Mesendoderm (in vitro differentiated cells): ENCODE measurements at regions not wholly inside any gene's neighbourhood (a gene's known extent, or its start where the extent isn't known, plus 50 kb on each side); places are given as distances from the start of the nearest gene placed in this dataset.

Source experiments
- DNase-seq: peaks from one replicate; pipeline ENCODE4 v3.0.0; 2013
- H2AK5ac ChIP-seq: 2 replicates; pipeline ENCODE4 v1.6.1; 2013; ENCODE audit warnings: low read length, inconsistent platforms
- H2BK120ac ChIP-seq: 2 replicates; pipeline ENCODE4 v1.6.1; 2013; ENCODE audit warnings: low read depth, mild to moderate bottlenecking, low read length, moderate library complexity, mixed read lengths
- H2BK15ac ChIP-seq: replicated peaks from 2 replicates; pipeline ENCODE4 v1.6.1; 2013; ENCODE audit warnings: low read depth, mild to moderate bottlenecking, moderate library complexity
- H2BK5ac ChIP-seq: 2 replicates; pipeline ENCODE4 v1.6.1; 2013; ENCODE audit warnings: low read length, inconsistent platforms
- H3K18ac ChIP-seq: 2 replicates; pipeline ENCODE4 v1.6.1; 2013; ENCODE audit warnings: mild to moderate bottlenecking, low read length, mixed read lengths
- H3K23ac ChIP-seq: one replicate; pipeline ENCODE4 v1.6.1; 2013; ENCODE audit warnings: low read length
- H3K27ac ChIP-seq: 2 replicates; pipeline ENCODE4 v1.5.1; 2013; ENCODE audit warnings: low read depth, mild to moderate bottlenecking, inconsistent platforms, low read length, moderate library complexity
- H3K27me3 ChIP-seq: 2 replicates; pipeline ENCODE4 v1.6.1; 2013; ENCODE audit warnings: low read length, control low read depth, mild to moderate bottlenecking, inconsistent platforms; ENCODE audit not compliant: insufficient read depth, poor library complexity
- H3K36me3 ChIP-seq: 2 replicates; pipeline ENCODE4 v1.6.1; 2013; ENCODE audit warnings: low read length, inconsistent platforms; ENCODE audit not compliant: control insufficient read depth, insufficient read depth
- H3K4ac ChIP-seq: one replicate; pipeline ENCODE4 v1.6.1; 2013; ENCODE audit warnings: low read depth, mild to moderate bottlenecking, low read length, moderate library complexity
- H3K4me1 ChIP-seq: 2 replicates; pipeline ENCODE4 v1.6.1; 2013; ENCODE audit warnings: low read depth, low read length, inconsistent platforms; ENCODE audit not compliant: control insufficient read depth
- H3K4me2 ChIP-seq: 2 replicates; pipeline ENCODE4 v1.6.1; 2013; ENCODE audit warnings: low read length
- H3K4me3 ChIP-seq: 2 replicates; pipeline ENCODE4 v1.5.1; 2013; ENCODE audit warnings: mild to moderate bottlenecking, low read length
- H3K56ac ChIP-seq: one replicate; pipeline ENCODE4 v1.6.1; 2013; ENCODE audit warnings: low read length
- H3K79me1 ChIP-seq: 2 replicates; pipeline ENCODE4 v1.6.1; 2013; ENCODE audit warnings: low read length, inconsistent platforms
- H3K79me2 ChIP-seq: 2 replicates; pipeline ENCODE4 v1.6.1; 2013; ENCODE audit warnings: mild to moderate bottlenecking, low read length; ENCODE audit not compliant: control insufficient read depth, insufficient read depth
- H3K9ac ChIP-seq: 2 replicates; pipeline ENCODE4 v1.6.1; 2013; ENCODE audit warnings: low read length, inconsistent platforms
- H4K5ac ChIP-seq: one replicate; pipeline ENCODE4 v1.6.1; 2013; ENCODE audit warnings: low read length
- H4K8ac ChIP-seq: one replicate; pipeline ENCODE4 v1.6.1; 2013; ENCODE audit warnings: low read depth, mild to moderate bottlenecking, control low read depth, low read length, moderate library complexity
- WGBS: extraction: QIAGEN DNeasy Blood & Tissue Kit; methylation state at CpG from one replicate; pipeline ENCODE4 v1.1.7; 2013; ENCODE audit warnings: low lambda C conversion rate, missing lambda C conversion rate; ENCODE audit not compliant: insufficient coverage; ENCODE audit errors: extremely low coverage; 5-methylcytosine and 5-hydroxymethylcytosine counted together

GRCh38 chr4:126610933-126611332 is 1021.8 kb upstream of the INTU start:
- Histone ChIP-seq H2BK15ac (no peak overlapping the region), H3K4me3 (no peak overlapping the region), H3K4me2 (no peak overlapping the region), H3K56ac (no peak overlapping the region), H2AK5ac (no peak overlapping the region), H4K5ac (no peak overlapping the region), H3K27me3 (no peaks in the 10 kb centered on the region), H3K79me1 (no peaks in the 10 kb centered on the region), H3K27ac (no peak overlapping the region), H3K4me1 (no peaks in the 10 kb centered on the region), H3K4ac (no peak overlapping the region), H3K36me3 (no peaks in the 10 kb centered on the region), H3K23ac (no peak overlapping the region), H2BK5ac (no peak overlapping the region), H3K79me2 (no peaks in the 10 kb centered on the region), H3K9ac (no peak overlapping the region), H3K18ac (no peak overlapping the region), H4K8ac (no peak overlapping the region), H2BK120ac (no peak overlapping the region)
- no CpG with 5 or more reads among the region's 1 CpG for WGBS
- DNase-seq, result no peak

GRCh38 chr4:126611900-126612299 is 1020.9 kb upstream of the INTU start:
- Histone ChIP-seq H4K8ac (no peak overlapping the region), H2BK15ac (no peak overlapping the region), H3K23ac (no peak overlapping the region), H2BK120ac (no peak overlapping the region), H3K4me1 (no peaks in the 10 kb centered on the region), H3K79me2 (no peaks in the 10 kb centered on the region), H4K5ac (no peak overlapping the region), H3K36me3 (no peaks in the 10 kb centered on the region), H3K4me2 (no peak overlapping the region), H2AK5ac (no peak overlapping the region), H3K9ac (no peak overlapping the region), H3K18ac (no peak overlapping the region), H3K56ac (no peak overlapping the region), H3K79me1 (no peaks in the 10 kb centered on the region), H2BK5ac (no peak overlapping the region), H3K4ac (no peak overlapping the region), H3K27me3 (no peaks in the 10 kb centered on the region), H3K4me3 (no peak overlapping the region), H3K27ac (no peak overlapping the region)
- DNase-seq, result no peak
- WGBS, result no CpG with 5 or more reads among the region's 4 CpGs

GRCh38 chr4:126614356-126614855 is 1018.4 kb upstream of the INTU start:
- Histone ChIP-seq H3K79me1 (no peaks in the 10 kb centered on the region), H4K8ac (no peak overlapping the region), H4K5ac (no peak overlapping the region), H3K56ac (no peak overlapping the region), H3K27me3 (no peaks in the 10 kb centered on the region), H3K4me3 (no peak overlapping the region), H3K4ac (no peak overlapping the region), H3K27ac (no peak overlapping the region), H2AK5ac (no peak overlapping the region), H3K36me3 (no peaks in the 10 kb centered on the region), H3K4me1 (no peaks in the 10 kb centered on the region), H3K9ac (no peak overlapping the region), H3K23ac (no peak overlapping the region), H3K18ac (no peak overlapping the region), H2BK15ac (no peak overlapping the region), H2BK5ac (no peak overlapping the region), H2BK120ac (no peak overlapping the region), H3K4me2 (no peak overlapping the region), H3K79me2 (no peaks in the 10 kb centered on the region)
- DNase-seq, result no peak
- no CpG with 5 or more reads among the region's 8 CpGs for WGBS

GRCh38 chr4:126616795-126617194 is 1016.0 kb upstream of the INTU start:
- Histone ChIP-seq H2BK120ac (no peak overlapping the region), H3K4me1 (no peaks in the 10 kb centered on the region), H3K9ac (no peak overlapping the region), H4K8ac (no peak overlapping the region), H2AK5ac (no peak overlapping the region), H3K27ac (no peak overlapping the region), H3K79me2 (no peaks in the 10 kb centered on the region), H3K79me1 (no peaks in the 10 kb centered on the region), H3K56ac (no peak overlapping the region), H3K4me3 (no peak overlapping the region), H3K27me3 (no peaks in the 10 kb centered on the region), H3K18ac (no peak overlapping the region), H3K4me2 (no peak overlapping the region), H2BK15ac (no peak overlapping the region), H3K4ac (no peak overlapping the region), H4K5ac (no peak overlapping the region), H3K36me3 (no peaks in the 10 kb centered on the region), H2BK5ac (no peak overlapping the region), H3K23ac (no peak overlapping the region)
- DNase-seq, result no peak
- no CpG with 5 or more reads among the region's 3 CpGs for WGBS

- no peaks in the 10 kb centered on the region for H3K79me1 ChIP-seq
- no peak overlapping the region for H3K4me3 ChIP-seq
- H3K23ac ChIP-seq, result no peak overlapping the region
- no peak overlapping the region for H3K4me2 ChIP-seq
- DNase-seq, result peak; percentile 39
- H3K79me2 ChIP-seq, result no peaks in the 10 kb centered on the region
- no peak overlapping the region for H4K8ac ChIP-seq
- no peaks in the 10 kb centered on the region for H3K27me3 ChIP-seq
- no peak overlapping the region for H3K27ac ChIP-seq
- no peak overlapping the region for H3K18ac ChIP-seq
- no peak overlapping the region for H3K56ac ChIP-seq
- H2BK15ac ChIP-seq, result no peak overlapping the region
- H4K5ac ChIP-seq, result no peak overlapping the region
- no peak overlapping the region for H2BK120ac ChIP-seq
- no peak overlapping the region for H3K4ac ChIP-seq
- H3K36me3 ChIP-seq, result no peaks in the 10 kb centered on the region
- H3K4me1 ChIP-seq, result no peaks in the 10 kb centered on the region
- H3K9ac ChIP-seq, result no peak overlapping the region
- no peak overlapping the region for H2BK5ac ChIP-seq
- H2AK5ac ChIP-seq, result no peak overlapping the region
These were observed 1005.5 kb upstream of the INTU start for GRCh38 chr4:126627255-126627654.

- Histone ChIP-seq H4K8ac (no peak overlapping the region), H3K18ac (no peak overlapping the region), H2BK5ac (no peak overlapping the region), H3K4ac (no peak overlapping the region), H3K36me3 (no peaks in the 10 kb centered on the region), H3K4me3 (no peak overlapping the region), H3K23ac (no peak overlapping the region), H3K27ac (no peak overlapping the region), H3K79me1 (no peaks in the 10 kb centered on the region), H2BK120ac (no peak overlapping the region), H3K79me2 (no peaks in the 10 kb centered on the region), H3K4me1 (no peaks in the 10 kb centered on the region), H3K4me2 (no peak overlapping the region), H3K56ac (no peak overlapping the region), H2AK5ac (no peak overlapping the region), H2BK15ac (no peak overlapping the region), H3K27me3 (no peaks in the 10 kb centered on the region), H3K9ac (no peak overlapping the region), H4K5ac (no peak overlapping the region)
- WGBS, result no CpG with 5 or more reads among the region's 3 CpGs
- DNase-seq, result no peak
These were observed 1003.8 kb upstream of the INTU start for GRCh38 chr4:126628933-126629332.
